ENCODE measurements at regions not wholly inside any gene's neighbourhood (a gene's known extent, or its start where the extent isn't known, plus 50 kb on each side); places are given as distances from the start of the nearest gene placed in this dataset.

GRCh38 chr6:169867751-169868191, 116.3 kb downstream of the ERMARD start:
- Mint-ChIP-seq H3K4me1 (ENCODE audit: low read depth) (peaks cover 10% of the 10 kb centered on the region), H3K9me3 (peaks cover 2% of the 10 kb centered on the region), H3K27me3 (no peaks in the 10 kb centered on the region), H3K36me3 (no peaks in the 10 kb centered on the region), H3K27ac (no peak overlapping the region), H3K4me3 (no peak overlapping the region)
- DNase-seq, result no peak
- CTCF ChIA-PET, result interaction anchor here (1.6 kb wide), 2 partner anchors 36 to 649 kb away, joined by 3 to 5 read pairs; no protein-coding TSS in a partner anchor
- POLR2A ChIA-PET, result no interaction called here
- intact Hi-C loops (cut with micrococcal nuclease), result loop anchor here (2.0 to 10.0 kb wide), 2 partner anchors 73 to 221 kb away; no protein-coding TSS in a partner anchor

GRCh38 chr6:169866668-169867521, 115.5 kb downstream of the ERMARD start:
- Mint-ChIP-seq H3K27me3 (no peaks in the 10 kb centered on the region), H3K36me3 (no peaks in the 10 kb centered on the region), H3K9me3 (peaks cover 2% of the 10 kb centered on the region), H3K4me1 (ENCODE audit: low read depth) (peaks cover 10% of the 10 kb centered on the region), H3K4me3 (no peak overlapping the region), H3K27ac (no peak overlapping the region)
- ChIA-PET POLR2A (no interaction called here), CTCF (interaction anchor here (1.3 kb wide), 1 partner anchor 35 kb away, joined by 4 read pairs; no protein-coding TSS in a partner anchor)
- DNase-seq, result no peak
- intact Hi-C loops (cut with micrococcal nuclease), result loop anchor here (10.0 kb wide), 1 partner anchor 72 kb away; no protein-coding TSS in a partner anchor

- Mint-ChIP-seq H3K9me3 (peaks cover 2% of the 10 kb centered on the region), H3K27ac (no peak overlapping the region), H3K4me3 (no peak overlapping the region), H3K36me3 (no peaks in the 10 kb centered on the region), H3K4me1 (ENCODE audit: low read depth) (peaks cover 10% of the 10 kb centered on the region), H3K27me3 (no peaks in the 10 kb centered on the region)
- intact Hi-C loops (cut with micrococcal nuclease), result loop anchor here (10.0 kb wide), 1 partner anchor 71 kb away; no protein-coding TSS in a partner anchor
- ChIA-PET CTCF (interaction anchor here (1.3 kb wide), 1 partner anchor 35 kb away, joined by 4 read pairs; no protein-coding TSS in a partner anchor), POLR2A (no interaction called here)
- DNase-seq, result no peak
These were observed 114.7 kb downstream of the ERMARD start for GRCh38 chr6:169866140-169866534.

GRCh38 chr6:169865346-169866139, 114.1 kb downstream of the ERMARD start:
- Mint-ChIP-seq H3K27me3 (no peaks in the 10 kb centered on the region), H3K4me3 (no peak overlapping the region), H3K27ac (no peak overlapping the region), H3K36me3 (no peaks in the 10 kb centered on the region), H3K4me1 (ENCODE audit: low read depth) (peaks cover 14% of the 10 kb centered on the region), H3K9me3 (peaks cover 2% of the 10 kb centered on the region)
- intact Hi-C loops (cut with micrococcal nuclease), result loop anchor here (10.0 kb wide), 1 partner anchor 71 kb away; no protein-coding TSS in a partner anchor
- ChIA-PET CTCF (interaction anchor here (0.6 to 1.2 kb wide), 3 partner anchors 29 to 386 kb away, joined by 3 to 4 read pairs (median 3); no protein-coding TSS in a partner anchor), POLR2A (no interaction called here)
- DNase-seq, result no peak

GRCh38 chr6:169864148-169865020, 113.0 kb downstream of the ERMARD start:
- no peak for DNase-seq
- peaks cover 20% of the 10 kb centered on the region for H3K4me1 Mint-ChIP-seq (ENCODE audit: low read depth)
- intact Hi-C loops (cut with micrococcal nuclease), result loop anchor here (10.0 kb wide), 1 partner anchor 70 kb away; no protein-coding TSS in a partner anchor
- POLR2A ChIA-PET, result no interaction called here
- CTCF ChIA-PET, result interaction anchor here (0.6 to 1.2 kb wide), 2 partner anchors 28 to 33 kb away, joined by 3 to 4 read pairs; no protein-coding TSS in a partner anchor
- no peaks in the 10 kb centered on the region for H3K27me3 Mint-ChIP-seq
- peaks cover 2% of the 10 kb centered on the region for H3K9me3 Mint-ChIP-seq
- H3K27ac Mint-ChIP-seq, result no peak overlapping the region
- H3K36me3 Mint-ChIP-seq, result no peaks in the 10 kb centered on the region
- no peak overlapping the region for H3K4me3 Mint-ChIP-seq

GRCh38 chr6:169863710-169864109, 112.3 kb downstream of the ERMARD start:
- Mint-ChIP-seq H3K9me3 (peaks cover 2% of the 10 kb centered on the region), H3K36me3 (no peaks in the 10 kb centered on the region), H3K27ac (no peak overlapping the region), H3K4me3 (no peak overlapping the region), H3K27me3 (no peaks in the 10 kb centered on the region), H3K4me1 (ENCODE audit: low read depth) (peaks cover 20% of the 10 kb centered on the region)
- DNase-seq, result no peak
- ChIA-PET POLR2A (no interaction called here), CTCF (no interaction called here)
- intact Hi-C loops (cut with micrococcal nuclease), result loop anchor here (10.0 kb wide), 1 partner anchor 69 kb away; no protein-coding TSS in a partner anchor

GRCh38 chr6:169862892-169863525, 111.6 kb downstream of the ERMARD start:
- no peaks in the 10 kb centered on the region for H3K27me3 Mint-ChIP-seq
- H3K4me3 Mint-ChIP-seq, result no peak overlapping the region
- no peak overlapping the region for H3K27ac Mint-ChIP-seq
- intact Hi-C loops (cut with micrococcal nuclease), result loop anchor here (10.0 kb wide), 1 partner anchor 68 kb away; no protein-coding TSS in a partner anchor
- no peak for DNase-seq
- H3K9me3 Mint-ChIP-seq, result peaks cover 2% of the 10 kb centered on the region
- ChIA-PET POLR2A (no interaction called here), CTCF (no interaction called here)
- H3K4me1 Mint-ChIP-seq (ENCODE audit: low read depth), result peaks cover 14% of the 10 kb centered on the region
- H3K36me3 Mint-ChIP-seq, result no peaks in the 10 kb centered on the region

- CTCF ChIA-PET, result no interaction called here
- Mint-ChIP-seq H3K36me3 (no peaks in the 10 kb centered on the region), H3K27me3 (no peaks in the 10 kb centered on the region), H3K4me3 (no peak overlapping the region), H3K9me3 (peaks cover 9% of the 10 kb centered on the region), H3K27ac (no peak overlapping the region), H3K4me1 (ENCODE audit: low read depth) (peaks cover 13% of the 10 kb centered on the region)
- POLR2A ChIA-PET, result no interaction called here
- DNase-seq, result no peak
- intact Hi-C loops (cut with micrococcal nuclease), result loop anchor here (10.0 kb wide), 1 partner anchor 67 kb away; no protein-coding TSS in a partner anchor
These were observed 110.8 kb downstream of the ERMARD start for GRCh38 chr6:169862043-169862891.

GRCh38 chr6:169861431-169862042, 110.1 kb downstream of the ERMARD start:
- no peak overlapping the region for H3K27ac Mint-ChIP-seq
- CTCF ChIA-PET, result no interaction called here
- intact Hi-C loops (cut with micrococcal nuclease), result loop anchor here (10.0 kb wide), 1 partner anchor 67 kb away; no protein-coding TSS in a partner anchor

More at GRCh38 chr6:169861431-169862042, 110.1 kb downstream of the ERMARD start:
- H3K4me1 Mint-ChIP-seq (ENCODE audit: low read depth), result peaks cover 13% of the 10 kb centered on the region
- no peaks in the 10 kb centered on the region for H3K36me3 Mint-ChIP-seq
- no peaks in the 10 kb centered on the region for H3K27me3 Mint-ChIP-seq
- DNase-seq, result no peak
- POLR2A ChIA-PET, result no interaction called here
- no peak overlapping the region for H3K4me3 Mint-ChIP-seq
- peaks cover 12% of the 10 kb centered on the region for H3K9me3 Mint-ChIP-seq
